GM18861 (cell line): ENCODE measurements at regions not wholly inside any gene's neighbourhood (a gene's known extent, or its start where the extent isn't known, plus 50 kb on each side); places are given as distances from the start of the nearest gene placed in this dataset.

Experiments
- ATAC-seq: cut with Tn5 transposase; IDR thresholded peaks from one replicate; pipeline ENCODE4 v1.9.1; 2021; ENCODE audit not compliant: unreplicated experiment

GRCh38 chr7:142347091-142347490 is 89.2 kb upstream of the PRSS58 start:
- ATAC-seq, result no peak

- ATAC-seq, result no peak
Observed at GRCh38 chr7:142345811-142346210, 88.0 kb upstream of the PRSS58 start.

GRCh38 chr7:142338633-142339501 is 81.0 kb upstream of the PRSS58 start:
- no peak for ATAC-seq

- ATAC-seq, result no peak
Observed at GRCh38 chr7:142337054-142338001, 79.5 kb upstream of the PRSS58 start.

DNA sequence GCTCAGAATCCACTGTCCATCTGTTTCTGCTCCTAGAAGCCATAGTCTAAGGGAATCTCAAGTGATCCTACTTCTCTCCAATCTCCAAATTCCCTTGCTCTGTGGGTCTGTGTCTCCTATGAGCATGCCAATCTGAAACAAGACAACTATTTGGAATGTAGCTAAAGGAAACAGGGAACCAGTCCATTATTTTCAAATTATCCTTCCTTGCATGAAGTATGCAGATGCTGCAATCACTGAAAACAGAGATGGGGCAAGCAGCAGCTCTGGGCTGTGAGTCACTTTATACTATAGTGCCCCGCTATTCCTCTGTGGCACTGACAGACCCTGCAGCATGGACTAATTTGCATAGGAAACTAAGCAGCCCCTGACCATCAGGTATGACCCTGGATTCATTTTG is 76.9 kb upstream of the PRSS58 start:
- no peak for ATAC-seq

DNA sequence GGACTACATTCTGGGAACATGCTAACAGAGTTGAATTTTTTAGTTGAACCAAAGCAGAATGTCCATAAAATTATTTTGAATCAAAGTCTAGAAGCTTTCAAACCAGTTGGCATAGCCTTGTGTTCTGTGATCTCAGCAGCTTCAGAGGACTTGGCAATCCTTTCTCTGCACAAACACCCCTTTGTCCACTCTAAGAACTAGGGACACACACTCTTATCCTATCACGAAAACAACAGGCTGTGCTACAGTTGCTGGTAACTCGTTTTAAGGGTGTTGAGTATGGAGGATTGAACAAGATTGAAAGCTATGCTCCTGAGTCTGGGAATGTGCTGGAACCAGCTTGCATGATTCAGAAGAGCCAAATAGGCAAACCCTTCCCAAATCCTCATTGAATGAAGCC is 76.4 kb upstream of the PRSS58 start:
- no peak for ATAC-seq

GRCh38 chr7:142332421-142332820 is 74.6 kb upstream of the PRSS58 start:
- no peak for ATAC-seq

DNA sequence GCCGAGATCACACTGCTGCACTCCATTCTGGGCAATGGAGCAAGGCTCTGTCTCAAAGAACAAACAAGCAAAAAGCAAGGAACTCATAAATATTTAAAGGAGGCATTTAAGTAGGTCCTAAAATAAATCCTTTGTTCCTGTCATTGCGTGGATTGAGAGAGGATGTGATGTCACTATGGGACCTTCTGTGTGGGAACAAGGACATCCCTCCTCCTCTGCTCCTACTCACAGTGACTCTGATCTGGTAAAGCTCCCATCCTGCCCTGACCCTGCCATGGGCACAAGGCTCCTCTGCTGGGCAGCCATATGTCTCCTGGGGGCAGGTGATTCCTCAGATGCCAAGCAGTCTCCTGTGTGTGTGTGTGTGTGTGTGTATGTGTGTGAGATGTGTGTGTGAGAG is 74.1 kb upstream of the PRSS58 start:
- no peak for ATAC-seq

- no peak for ATAC-seq
Observed at GRCh38 chr7:142329062-142329790, 71.4 kb upstream of the PRSS58 start.

GRCh38 chr7:142328551-142328950 is 70.7 kb upstream of the PRSS58 start:
- no peak for ATAC-seq

GRCh38 chr7:142327628-142328405 is 70.0 kb upstream of the PRSS58 start:
- ATAC-seq, result no peak

DNA sequence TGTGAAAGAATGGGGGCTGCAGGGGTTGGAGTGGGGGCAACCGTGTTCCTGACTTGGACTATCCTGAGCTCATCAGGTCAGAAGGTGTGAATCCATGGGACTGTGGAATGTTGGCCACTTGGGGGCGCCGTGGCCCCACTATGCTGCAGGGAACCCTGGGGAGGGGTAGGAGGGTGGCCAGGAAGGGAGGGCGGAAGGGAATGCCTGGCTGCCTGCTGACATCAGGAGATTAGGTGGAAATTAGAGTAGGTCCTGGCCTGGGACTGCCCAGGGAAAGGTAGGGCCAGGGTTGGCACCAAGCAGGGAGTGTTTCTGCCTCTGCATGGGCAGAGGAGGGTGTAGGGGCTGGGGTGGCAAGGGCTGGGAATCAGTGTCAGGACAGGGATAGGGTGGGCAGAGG is 65.8 kb upstream of the PRSS58 start:
- ATAC-seq, result no peak

DNA sequence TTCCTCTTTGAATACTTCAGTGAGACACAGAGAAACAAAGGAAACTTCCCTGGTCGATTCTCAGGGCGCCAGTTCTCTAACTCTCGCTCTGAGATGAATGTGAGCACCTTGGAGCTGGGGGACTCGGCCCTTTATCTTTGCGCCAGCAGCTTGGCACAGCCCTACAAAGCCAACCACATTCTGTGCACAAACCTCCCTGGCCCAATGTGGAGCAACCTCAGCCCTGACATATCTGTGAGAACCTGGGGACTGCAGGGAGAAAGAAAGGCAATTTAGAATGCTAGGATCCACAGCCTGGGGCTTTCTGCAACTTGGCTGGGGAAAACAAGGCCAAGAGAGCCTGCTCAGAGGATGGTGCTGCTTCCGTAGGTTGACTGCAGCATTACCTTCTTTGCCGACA is 63.5 kb upstream of the PRSS58 start:
- no peak for ATAC-seq

DNA sequence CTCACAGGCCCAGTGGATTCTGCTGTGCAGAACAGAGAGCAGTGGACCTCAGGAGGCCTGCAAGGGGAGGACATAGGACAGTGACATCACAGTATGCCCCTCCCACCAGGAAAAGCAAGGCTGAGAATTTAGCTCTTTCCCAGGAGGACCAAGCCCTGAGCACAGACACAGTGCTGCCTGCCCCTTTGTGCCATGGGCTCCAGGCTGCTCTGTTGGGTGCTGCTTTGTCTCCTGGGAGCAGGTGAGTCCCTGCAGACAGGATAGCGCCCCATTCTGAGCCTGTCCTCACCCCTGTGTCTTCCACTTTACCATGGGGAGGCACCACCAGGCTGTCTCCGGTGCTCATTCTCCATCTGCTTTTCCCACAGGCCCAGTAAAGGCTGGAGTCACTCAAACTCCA is 63.0 kb upstream of the PRSS58 start:
- no peak for ATAC-seq

- ATAC-seq, result no peak
Observed at GRCh38 chr7:142319970-142320369, 62.1 kb upstream of the PRSS58 start.

- no peak for ATAC-seq
Observed at GRCh38 chr7:142314281-142314680, 56.4 kb upstream of the PRSS58 start.

DNA sequence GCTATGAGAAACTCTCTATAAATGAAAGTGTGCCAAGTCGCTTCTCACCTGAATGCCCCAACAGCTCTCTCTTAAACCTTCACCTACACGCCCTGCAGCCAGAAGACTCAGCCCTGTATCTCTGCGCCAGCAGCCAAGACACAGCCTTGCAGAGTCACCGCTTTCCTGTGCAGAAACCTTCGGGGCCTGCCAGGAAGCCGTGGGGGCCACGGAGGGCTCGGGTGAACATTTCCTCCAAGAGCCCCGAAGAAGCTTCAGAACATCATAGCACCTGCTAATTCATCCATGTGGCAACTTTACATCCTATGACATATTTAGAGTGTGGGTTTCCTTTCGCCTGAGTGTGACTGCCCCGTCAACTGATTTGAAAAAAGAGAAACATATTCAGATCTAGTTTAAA is 55.7 kb upstream of the PRSS58 start:
- ATAC-seq, result no peak

DNA sequence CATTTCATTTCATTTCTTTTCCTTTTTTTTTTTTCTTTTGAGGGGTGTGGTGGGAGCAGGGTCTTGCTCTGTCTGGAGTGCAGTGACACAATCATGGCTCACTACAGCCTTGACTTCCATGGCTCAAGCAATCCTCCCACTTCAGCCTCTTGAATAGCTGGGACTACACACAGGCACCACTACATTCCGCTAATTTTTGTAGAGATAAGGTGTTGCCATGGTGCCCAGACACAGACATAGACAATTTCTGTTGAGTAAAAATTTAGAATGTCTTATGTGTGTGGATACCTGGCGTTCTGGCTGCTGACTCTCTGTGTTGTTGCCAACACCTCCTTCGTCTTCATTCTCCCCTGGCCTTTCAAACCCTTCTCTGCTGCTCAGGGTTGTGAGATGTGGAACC is 54.0 kb upstream of the PRSS58 start:
- no peak for ATAC-seq

- ATAC-seq, result no peak
Observed at GRCh38 chr7:142308918-142309317, 51.1 kb upstream of the PRSS58 start.

GRCh38 chr7:142308326-142308725 is 50.5 kb upstream of the PRSS58 start:
- no peak for ATAC-seq
